HG02763 (cell line): ENCODE measurements at regions not wholly inside any gene's neighbourhood (a gene's known extent, or its start where the extent isn't known, plus 50 kb on each side); places are given as distances from the start of the nearest gene placed in this dataset.

ENCODE experiments used
- ATAC-seq: cut with Tn5 transposase; IDR thresholded peaks from one replicate; pipeline ENCODE4 v1.9.1; 2021; ENCODE audit warnings: mild to moderate bottlenecking, moderate library complexity; ENCODE audit not compliant: unreplicated experiment

- no peak for ATAC-seq
Measured at GRCh38 chr3:99131876-99132275, 230.4 kb upstream of the DCBLD2 start.

- ATAC-seq, result no peak
Measured at GRCh38 chr3:99128725-99129505, 227.4 kb upstream of the DCBLD2 start.

- no peak for ATAC-seq
Measured at GRCh38 chr3:99128235-99128634, 226.7 kb upstream of the DCBLD2 start.

GRCh38 chr3:99126316-99126715, 224.8 kb upstream of the DCBLD2 start:
- no peak for ATAC-seq

- ATAC-seq, result no peak
Measured at GRCh38 chr3:99119385-99119784, 217.9 kb upstream of the DCBLD2 start.

- no peak for ATAC-seq
Measured at GRCh38 chr3:99118381-99118780, 216.9 kb upstream of the DCBLD2 start.

GRCh38 chr3:99114565-99115291, 213.2 kb upstream of the DCBLD2 start:
- no peak for ATAC-seq

GRCh38 chr3:99111235-99111634, 209.7 kb upstream of the DCBLD2 start:
- no peak for ATAC-seq

- ATAC-seq, result no peak
Measured at GRCh38 chr3:99110401-99110800, 208.9 kb upstream of the DCBLD2 start.

GRCh38 chr3:99108508-99108907, 207.0 kb upstream of the DCBLD2 start:
- ATAC-seq, result no peak

- no peak for ATAC-seq
Measured at GRCh38 chr3:99094606-99095005, 193.1 kb upstream of the DCBLD2 start.

GRCh38 chr3:99087277-99087676, 185.8 kb upstream of the DCBLD2 start:
- no peak for ATAC-seq

GRCh38 chr3:99084826-99085225, 183.3 kb upstream of the DCBLD2 start:
- ATAC-seq, result no peak

GRCh38 chr3:99084156-99084555, 182.7 kb upstream of the DCBLD2 start:
- ATAC-seq, result no peak

GRCh38 chr3:99071096-99071495, 169.6 kb upstream of the DCBLD2 start:
- no peak for ATAC-seq

GRCh38 chr3:99069973-99070372, 168.5 kb upstream of the DCBLD2 start:
- ATAC-seq, result no peak

- no peak for ATAC-seq
Measured at GRCh38 chr3:99066863-99067262, 165.4 kb upstream of the DCBLD2 start.

- no peak for ATAC-seq
Measured at GRCh38 chr3:99049164-99049563, 147.7 kb upstream of the DCBLD2 start.

GRCh38 chr3:99041747-99042146, 140.3 kb upstream of the DCBLD2 start:
- no peak for ATAC-seq

GRCh38 chr3:99031778-99032177, 130.3 kb upstream of the DCBLD2 start:
- no peak for ATAC-seq

GRCh38 chr3:99023590-99024192, 122.2 kb upstream of the DCBLD2 start:
- no peak for ATAC-seq

- ATAC-seq, result no peak
Measured at GRCh38 chr3:99021466-99021865, 120.0 kb upstream of the DCBLD2 start.
